ENCODE measurements at regions not wholly inside any gene's neighbourhood (a gene's known extent, or its start where the extent isn't known, plus 50 kb on each side); places are given as distances from the start of the nearest gene placed in this dataset.

DNA sequence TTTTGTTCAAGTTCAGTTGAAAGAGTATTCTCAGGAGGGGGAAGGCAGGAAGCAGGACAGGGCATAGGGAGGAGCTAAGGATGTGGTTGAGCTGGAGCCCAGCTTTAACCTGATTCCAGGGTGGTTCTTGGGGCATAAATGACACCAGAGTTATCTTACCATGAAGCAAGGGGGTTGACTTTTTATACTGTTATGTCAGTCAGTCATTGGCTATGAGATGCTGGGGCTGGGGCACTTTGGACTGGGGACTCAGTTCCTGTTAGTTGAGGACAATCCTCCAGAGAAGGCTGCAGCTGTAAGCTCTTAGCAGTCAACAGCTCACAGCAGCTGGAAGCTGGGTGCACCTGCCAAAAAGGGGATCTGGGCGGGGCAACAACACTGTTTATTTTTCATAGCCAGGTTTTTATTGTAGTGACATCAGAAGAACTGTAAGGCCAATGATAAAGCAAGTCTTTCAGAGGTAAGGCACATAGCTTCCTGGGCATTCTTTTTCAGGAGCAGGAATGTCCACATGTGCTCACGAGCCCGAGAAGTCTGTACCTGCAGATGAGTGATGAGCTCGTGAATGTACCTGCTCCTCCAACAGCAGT is 78.5 kb downstream of the MID1IP1 start:
- DNase-seq (ENCODE audit: low read depth, low spot score), result no peak
- no peak for TF ChIP-seq YY1 (IDR thresholded peaks at IDR 0.05; ENCODE audit: insufficient read depth, insufficient read length)
- TF ChIP-seq SUZ12 (IDR thresholded peaks at IDR 0.05; ENCODE audit: extremely low read depth, insufficient read depth, insufficient read length), result no peak
- no peak for TF ChIP-seq ZNF274 (IDR thresholded peaks at IDR 0.05; ENCODE audit: low read depth, low read length)
- Histone ChIP-seq H3K9ac (ENCODE audit: insufficient read length, low read depth) (no peak overlapping the region), H3K4me3 (ENCODE audit: insufficient read length, low read depth) (no peak overlapping the region), H3K36me3 (ENCODE audit: insufficient read depth, insufficient read length, low read length) (no peaks in the 10 kb centered on the region), H3K9me3 (ENCODE audit: insufficient read depth, low read length) (0 out of 2 replicates have a peak, but pooled peaks cover 8% of the 10 kb centered on the region), H3K27me3 (ENCODE audit: insufficient read depth, insufficient read length) (no peaks in the 10 kb centered on the region), H3K4me1 (ENCODE audit: insufficient read depth, insufficient read length) (peaks cover 2% of the 10 kb centered on the region)

DNA sequence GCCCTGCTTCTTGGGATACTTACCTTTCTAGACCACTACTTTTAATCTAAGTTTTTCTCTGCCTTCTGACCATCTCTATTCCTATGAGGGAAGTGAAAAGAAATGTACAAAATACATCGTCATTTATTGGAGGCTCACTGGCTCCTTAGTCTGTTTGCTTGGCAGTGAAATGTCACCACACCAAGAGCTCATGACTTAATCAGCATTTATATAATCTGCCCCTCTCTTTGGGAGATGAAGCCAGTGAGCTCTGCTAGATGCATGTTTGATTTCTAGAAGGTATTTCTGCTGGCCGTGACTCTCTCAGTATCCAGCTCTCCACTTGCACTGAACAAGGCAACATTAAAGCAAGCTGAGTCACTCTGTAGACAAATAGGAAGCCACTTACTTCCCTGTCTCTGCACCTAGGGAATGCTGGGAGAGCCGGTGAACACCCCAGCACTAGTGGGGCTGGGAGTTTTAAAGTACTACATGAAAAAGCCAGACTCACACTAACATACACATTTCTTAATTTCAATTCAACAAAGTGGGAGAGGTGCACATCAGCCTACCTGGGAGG is 79.1 kb downstream of the MID1IP1 start:
- Histone ChIP-seq H3K4me1 (ENCODE audit: insufficient read depth, insufficient read length) (peaks cover 2% of the 10 kb centered on the region), H3K9ac (ENCODE audit: insufficient read length, low read depth) (no peak overlapping the region), H3K36me3 (ENCODE audit: insufficient read depth, insufficient read length, low read length) (no peaks in the 10 kb centered on the region), H3K4me3 (ENCODE audit: insufficient read length, low read depth) (no peak overlapping the region), H3K27me3 (ENCODE audit: insufficient read depth, insufficient read length) (no peaks in the 10 kb centered on the region), H3K9me3 (ENCODE audit: insufficient read depth, low read length) (0 out of 2 replicates have a peak, but pooled peaks cover 8% of the 10 kb centered on the region)
- DNase-seq (ENCODE audit: low read depth, low spot score), result no peak
- no peak for TF ChIP-seq SUZ12 (IDR thresholded peaks at IDR 0.05; ENCODE audit: extremely low read depth, insufficient read depth, insufficient read length)
- no peak for TF ChIP-seq ZNF274 (IDR thresholded peaks at IDR 0.05; ENCODE audit: low read depth, low read length)

DNA sequence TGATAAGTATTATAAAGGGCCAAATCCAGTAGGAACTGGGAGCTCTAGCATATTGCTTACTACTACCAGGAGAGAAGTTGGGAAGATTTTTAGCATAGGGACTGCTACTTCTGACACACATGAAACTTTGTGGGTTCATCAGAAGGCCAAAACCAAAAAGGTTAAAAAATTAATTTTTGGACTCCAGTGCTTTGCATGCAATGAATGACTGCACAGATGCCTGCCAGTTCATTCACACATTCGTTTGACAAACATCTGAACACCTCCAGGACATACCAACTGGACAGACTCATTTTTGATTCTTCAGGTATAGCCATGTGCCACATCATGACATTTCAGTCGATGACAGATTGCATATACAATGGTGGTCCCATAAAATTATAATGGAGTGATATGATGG is 79.8 kb downstream of the MID1IP1 start:
- DNase-seq (ENCODE audit: low read depth, low spot score), result no peak
- no peaks in the 10 kb centered on the region for H3K27me3 ChIP-seq (ENCODE audit: insufficient read depth, insufficient read length)
- no peaks in the 10 kb centered on the region for H3K36me3 ChIP-seq (ENCODE audit: insufficient read depth, insufficient read length, low read length)
- 0 out of 2 replicates have a peak, but pooled peaks cover 8% of the 10 kb centered on the region for H3K9me3 ChIP-seq (ENCODE audit: insufficient read depth, low read length)
- no peak for TF ChIP-seq SUZ12 (IDR thresholded peaks at IDR 0.05; ENCODE audit: extremely low read depth, insufficient read depth, insufficient read length)
- TF ChIP-seq YY1 (IDR thresholded peaks at IDR 0.05; ENCODE audit: insufficient read depth, insufficient read length), result no peak
- TF ChIP-seq ZNF274 (IDR thresholded peaks at IDR 0.05; ENCODE audit: low read depth, low read length), result no peak
- H3K4me3 ChIP-seq (ENCODE audit: insufficient read length, low read depth), result no peak overlapping the region
- H3K9ac ChIP-seq (ENCODE audit: insufficient read length, low read depth), result no peak overlapping the region
- peaks cover 2% of the 10 kb centered on the region for H3K4me1 ChIP-seq (ENCODE audit: insufficient read depth, insufficient read length)

DNA sequence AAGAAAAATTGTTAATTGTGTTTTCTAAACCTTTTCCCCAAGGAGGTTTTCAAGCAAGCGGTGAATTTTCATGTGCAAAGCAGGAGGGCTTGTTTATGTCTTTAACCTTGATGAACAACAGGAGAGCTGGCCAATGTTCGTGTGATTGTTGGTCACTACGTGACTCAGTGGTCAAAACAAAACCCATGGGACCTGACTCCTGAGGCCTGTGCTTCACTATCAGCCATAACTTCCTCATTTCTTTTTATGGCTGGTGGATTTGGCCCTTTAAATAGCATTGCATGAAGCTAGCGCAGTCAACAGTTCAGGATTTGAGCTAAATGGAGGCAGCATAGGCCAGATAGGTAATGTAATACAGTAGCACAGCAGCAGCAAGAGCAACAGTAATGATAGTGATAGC is 80.5 kb downstream of the MID1IP1 start:
- Histone ChIP-seq H3K27me3 (ENCODE audit: insufficient read depth, insufficient read length) (no peaks in the 10 kb centered on the region), H3K9ac (ENCODE audit: insufficient read length, low read depth) (no peak overlapping the region), H3K36me3 (ENCODE audit: insufficient read depth, insufficient read length, low read length) (no peaks in the 10 kb centered on the region), H3K4me1 (ENCODE audit: insufficient read depth, insufficient read length) (peaks cover 2% of the 10 kb centered on the region), H3K4me3 (ENCODE audit: insufficient read length, low read depth) (no peak overlapping the region), H3K9me3 (ENCODE audit: insufficient read depth, low read length) (0 out of 2 replicates have a peak, but pooled peaks cover 8% of the 10 kb centered on the region)
- DNase-seq (ENCODE audit: low read depth, low spot score), result no peak
- no peak for TF ChIP-seq YY1 (IDR thresholded peaks at IDR 0.05; ENCODE audit: insufficient read depth, insufficient read length)
- no peak for TF ChIP-seq SUZ12 (IDR thresholded peaks at IDR 0.05; ENCODE audit: extremely low read depth, insufficient read depth, insufficient read length)
- no peak for TF ChIP-seq ZNF274 (IDR thresholded peaks at IDR 0.05; ENCODE audit: low read depth, low read length)

DNA sequence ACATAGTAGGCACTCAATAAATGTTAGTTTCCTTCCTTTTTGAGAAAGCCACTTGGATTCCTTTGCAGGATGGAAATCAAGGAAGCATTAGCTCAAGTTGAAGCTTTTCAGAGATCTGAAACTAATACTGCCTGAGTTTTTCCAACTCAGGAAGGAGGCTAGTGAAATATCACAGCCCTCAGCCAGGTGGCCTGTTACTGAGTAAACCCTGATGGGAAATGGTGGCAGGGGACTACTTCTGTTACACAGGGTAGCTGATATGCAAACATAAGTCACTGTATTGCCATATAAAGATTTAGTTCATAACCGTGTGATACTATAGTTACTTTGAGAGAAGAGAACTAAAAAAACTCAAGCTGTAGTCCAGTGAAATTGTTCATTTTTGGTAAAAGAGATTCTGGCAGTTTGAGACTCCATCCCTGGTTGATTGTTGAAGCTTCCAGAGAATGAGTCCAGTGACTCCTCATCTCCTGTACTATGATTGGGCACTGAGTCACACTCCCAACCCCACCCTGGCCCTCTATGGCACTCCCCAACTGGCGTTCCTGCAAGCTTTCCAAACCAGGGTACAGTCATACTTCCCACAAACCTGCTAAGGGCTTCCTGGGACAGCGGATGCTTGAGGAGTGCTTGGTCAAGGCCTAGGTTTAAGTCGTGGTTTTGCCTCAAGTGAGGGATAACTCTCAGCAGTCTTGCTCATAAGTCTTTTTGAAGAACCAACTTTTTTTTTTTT is 81.8 kb downstream of the MID1IP1 start:
- 0 out of 2 replicates have a peak, but pooled peaks cover 6% of the 10 kb centered on the region for H3K9me3 ChIP-seq (ENCODE audit: insufficient read depth, low read length)
- no peaks in the 10 kb centered on the region for H3K27me3 ChIP-seq (ENCODE audit: insufficient read depth, insufficient read length)
- TF ChIP-seq YY1 (IDR thresholded peaks at IDR 0.05; ENCODE audit: insufficient read depth, insufficient read length) (no peak), ZNF274 (IDR thresholded peaks at IDR 0.05; ENCODE audit: low read depth, low read length) (no peak)
- no peak for DNase-seq (ENCODE audit: low read depth, low spot score)
- no peaks in the 10 kb centered on the region for H3K4me1 ChIP-seq (ENCODE audit: insufficient read depth, insufficient read length)
- no peak overlapping the region for H3K4me3 ChIP-seq (ENCODE audit: insufficient read length, low read depth)
- H3K9ac ChIP-seq (ENCODE audit: insufficient read length, low read depth), result no peak overlapping the region
- H3K36me3 ChIP-seq (ENCODE audit: insufficient read depth, insufficient read length, low read length), result no peaks in the 10 kb centered on the region

DNA sequence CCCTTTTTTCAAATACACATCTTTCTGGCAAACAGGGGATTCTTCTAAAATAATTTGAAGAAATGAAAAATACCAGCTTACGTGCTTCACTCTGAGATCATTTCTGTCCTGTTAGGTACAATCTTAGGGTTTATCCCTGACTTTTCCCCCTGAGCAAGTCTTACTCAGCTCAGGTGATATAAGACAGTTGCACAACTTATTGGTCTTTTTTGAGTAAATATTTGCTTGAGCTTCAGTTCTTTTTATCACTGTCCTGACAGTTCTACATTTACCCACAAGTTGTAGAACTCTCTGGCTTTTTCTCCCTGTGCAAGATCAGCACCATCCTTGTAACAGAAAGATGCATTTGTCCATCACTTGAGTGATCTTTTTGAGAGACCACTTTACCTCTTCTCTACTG is 84.9 kb downstream of the MID1IP1 start:
- Histone ChIP-seq H3K9ac (ENCODE audit: insufficient read length, low read depth) (no peak overlapping the region), H3K4me3 (ENCODE audit: insufficient read length, low read depth) (no peak overlapping the region), H3K36me3 (ENCODE audit: insufficient read depth, insufficient read length, low read length) (no peaks in the 10 kb centered on the region), H3K9me3 (ENCODE audit: insufficient read depth, low read length) (no peaks in the 10 kb centered on the region), H3K4me1 (ENCODE audit: insufficient read depth, insufficient read length) (no peaks in the 10 kb centered on the region), H3K27me3 (ENCODE audit: insufficient read depth, insufficient read length) (no peaks in the 10 kb centered on the region)
- TF ChIP-seq SUZ12 (IDR thresholded peaks at IDR 0.05; ENCODE audit: extremely low read depth, insufficient read depth, insufficient read length) (no peak), ZNF274 (IDR thresholded peaks at IDR 0.05; ENCODE audit: low read depth, low read length) (no peak), YY1 (IDR thresholded peaks at IDR 0.05; ENCODE audit: insufficient read depth, insufficient read length) (no peak)
- DNase-seq (ENCODE audit: low read depth, low spot score), result no peak

DNA sequence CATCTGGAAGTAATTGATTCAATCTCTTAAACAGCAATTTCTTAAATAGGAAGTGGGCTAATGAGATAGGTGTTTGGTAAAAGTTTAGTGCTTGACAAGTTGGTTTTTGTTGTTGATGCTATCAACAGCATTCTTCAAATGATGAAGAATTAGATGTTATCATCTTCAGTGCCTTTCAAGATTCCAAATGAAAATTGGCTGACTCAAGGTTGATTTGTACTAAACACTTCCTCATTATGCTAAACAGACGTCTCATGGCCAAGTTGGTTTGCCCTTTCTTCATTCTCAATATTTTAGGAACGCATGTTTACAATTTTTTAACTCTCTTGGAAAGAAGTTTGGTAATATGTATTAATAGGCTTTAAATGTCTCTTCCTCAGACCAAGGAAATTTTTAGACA is 86.0 kb downstream of the MID1IP1 start:
- no peak for TF ChIP-seq SUZ12 (IDR thresholded peaks at IDR 0.05; ENCODE audit: extremely low read depth, insufficient read depth, insufficient read length)
- TF ChIP-seq YY1 (IDR thresholded peaks at IDR 0.05; ENCODE audit: insufficient read depth, insufficient read length), result no peak
- TF ChIP-seq ZNF274 (IDR thresholded peaks at IDR 0.05; ENCODE audit: low read depth, low read length), result no peak
- no peak for DNase-seq (ENCODE audit: low read depth, low spot score)
- H3K9ac ChIP-seq (ENCODE audit: insufficient read length, low read depth), result no peak overlapping the region
- no peaks in the 10 kb centered on the region for H3K27me3 ChIP-seq (ENCODE audit: insufficient read depth, insufficient read length)
- no peak overlapping the region for H3K4me3 ChIP-seq (ENCODE audit: insufficient read length, low read depth)
- no peaks in the 10 kb centered on the region for H3K4me1 ChIP-seq (ENCODE audit: insufficient read depth, insufficient read length)
- H3K36me3 ChIP-seq (ENCODE audit: insufficient read depth, insufficient read length, low read length), result no peaks in the 10 kb centered on the region
- no peaks in the 10 kb centered on the region for H3K9me3 ChIP-seq (ENCODE audit: insufficient read depth, low read length)

Measured in NT2/D1 (cell line).